ENCODE measurements at regions not wholly inside any gene's neighbourhood (a gene's known extent, or its start where the extent isn't known, plus 50 kb on each side); places are given as distances from the start of the nearest gene placed in this dataset.

GRCh38 chr9:108476574-108476973 is 379.2 kb downstream of the ACTL7B start:
- TF ChIP-seq CTCF (IDR thresholded peaks at IDR 0.05; ENCODE audit: insufficient read depth, low read depth, low read length) (no peak), EZH2 (IDR thresholded peaks at IDR 0.05; ENCODE audit: insufficient read depth, low read length) (no peak)

Data from astrocyte (in vitro differentiated cells and primary cell).